CD4-positive, alpha-beta T cell treated with Interleukin-2 at 100 ng/mL for 4 hours (primary cell): ENCODE measurements at regions not wholly inside any gene's neighbourhood (a gene's known extent, or its start where the extent isn't known, plus 50 kb on each side); places are given as distances from the start of the nearest gene placed in this dataset.
A peak's percentile ranks its signal among the peaks of the same experiment; 100 is the strongest.
"Not testable (repeated sequence)": the region's sequence is repeated elsewhere in the genome, so short reads cannot be mapped to it uniquely, and the experiment has no call there.

Source experiments
- DNase-seq: peaks from one replicate; pipeline ENCODE4 v3.0.0-alpha.2; 2020; ENCODE audit warnings: low spot score

DNA sequence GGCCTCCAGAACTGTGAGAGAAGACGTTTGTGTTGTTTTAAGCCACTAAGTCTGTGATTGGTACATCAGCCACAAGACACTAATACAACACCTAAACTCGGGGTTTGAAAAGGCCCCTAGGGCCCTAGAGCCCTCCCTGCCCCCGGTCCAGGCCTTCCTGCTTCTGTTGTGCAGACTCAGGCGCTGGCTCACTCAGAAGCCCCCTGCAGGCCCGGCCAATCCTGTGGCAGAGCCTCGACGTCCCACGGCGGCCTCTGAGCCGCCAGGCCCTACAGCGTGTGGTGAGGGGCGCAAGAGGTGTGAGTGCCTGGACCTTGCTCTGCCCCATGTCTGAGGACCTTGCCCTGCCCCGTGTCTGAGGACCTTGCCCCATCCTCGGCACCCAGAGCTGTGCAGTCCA lies 3964.0 kb upstream of the TPTE start:
- not testable (repeated sequence) for DNase-seq

DNA sequence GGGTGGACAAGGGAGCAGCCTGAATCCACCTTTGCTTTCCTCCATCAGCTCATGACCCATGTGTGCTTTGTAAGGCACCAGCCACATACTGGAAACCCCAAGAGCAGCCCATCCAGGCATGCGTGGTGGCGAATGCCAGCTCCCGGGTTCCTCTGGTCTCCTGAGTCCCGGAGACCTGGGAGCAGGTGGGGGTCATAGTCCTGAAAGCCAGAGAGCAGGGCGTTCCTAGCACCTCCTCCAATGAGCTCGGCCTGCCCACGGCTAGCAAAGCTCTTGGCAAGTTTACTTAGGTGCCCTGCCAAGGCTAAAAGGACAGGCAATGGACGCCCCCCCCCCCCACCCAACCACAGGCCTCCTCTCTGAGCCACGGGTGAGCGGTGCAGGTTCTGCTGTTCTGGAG lies 3960.2 kb upstream of the TPTE start:
- not testable (repeated sequence) for DNase-seq

DNA sequence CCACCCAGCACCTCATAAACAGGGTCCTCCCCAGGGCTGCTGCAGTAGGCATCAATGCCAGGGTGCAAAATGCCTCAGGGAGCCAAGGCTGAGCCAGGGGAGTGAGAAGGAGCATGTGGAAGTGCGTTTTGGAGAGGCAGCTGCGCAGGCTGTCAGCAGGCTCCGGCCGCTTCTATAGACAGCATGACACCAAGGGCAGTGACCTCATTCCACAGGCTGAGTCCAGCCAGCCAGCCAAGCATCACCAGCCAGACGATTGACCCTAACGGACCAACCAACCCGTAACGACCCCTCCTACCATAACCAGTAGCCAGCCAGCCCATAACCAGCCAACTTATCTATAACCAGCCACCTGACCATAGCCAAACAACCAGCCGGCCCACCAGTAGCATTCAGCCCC lies 3959.8 kb upstream of the TPTE start:
- DNase-seq: not testable (repeated sequence)

DNA sequence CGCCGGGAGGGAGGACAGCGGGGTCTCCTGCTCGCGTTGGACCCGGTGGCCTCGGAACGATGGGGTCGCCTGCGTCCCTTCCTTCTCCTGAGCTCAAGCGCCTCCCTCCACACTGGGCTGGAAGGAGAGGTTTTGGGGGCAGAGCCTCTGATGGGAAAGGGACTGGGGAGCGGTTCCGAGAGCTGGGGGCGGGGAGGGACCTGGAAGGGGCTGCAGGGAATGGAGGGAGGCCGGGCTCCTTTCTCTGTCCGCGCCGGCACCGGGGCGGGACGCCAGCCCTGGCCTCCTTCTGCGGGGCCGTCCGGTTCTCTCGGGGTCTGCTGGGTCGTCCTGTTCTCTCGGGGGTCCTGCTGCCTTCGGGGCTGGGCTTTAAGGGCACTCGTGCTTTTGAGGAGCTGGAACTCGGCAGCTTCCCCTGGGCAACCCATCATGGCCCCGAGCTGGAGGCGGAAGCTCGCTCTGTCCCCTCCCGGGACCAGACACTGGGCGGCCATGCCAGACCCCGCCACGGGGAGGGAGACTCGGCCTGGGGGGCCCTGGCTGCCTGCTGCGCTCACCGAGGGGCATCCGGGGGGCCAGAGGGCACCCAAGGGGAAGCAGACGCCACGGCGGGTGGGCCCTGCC lies 3956.7 kb upstream of the TPTE start:
- DNase-seq: not testable (repeated sequence)

DNA sequence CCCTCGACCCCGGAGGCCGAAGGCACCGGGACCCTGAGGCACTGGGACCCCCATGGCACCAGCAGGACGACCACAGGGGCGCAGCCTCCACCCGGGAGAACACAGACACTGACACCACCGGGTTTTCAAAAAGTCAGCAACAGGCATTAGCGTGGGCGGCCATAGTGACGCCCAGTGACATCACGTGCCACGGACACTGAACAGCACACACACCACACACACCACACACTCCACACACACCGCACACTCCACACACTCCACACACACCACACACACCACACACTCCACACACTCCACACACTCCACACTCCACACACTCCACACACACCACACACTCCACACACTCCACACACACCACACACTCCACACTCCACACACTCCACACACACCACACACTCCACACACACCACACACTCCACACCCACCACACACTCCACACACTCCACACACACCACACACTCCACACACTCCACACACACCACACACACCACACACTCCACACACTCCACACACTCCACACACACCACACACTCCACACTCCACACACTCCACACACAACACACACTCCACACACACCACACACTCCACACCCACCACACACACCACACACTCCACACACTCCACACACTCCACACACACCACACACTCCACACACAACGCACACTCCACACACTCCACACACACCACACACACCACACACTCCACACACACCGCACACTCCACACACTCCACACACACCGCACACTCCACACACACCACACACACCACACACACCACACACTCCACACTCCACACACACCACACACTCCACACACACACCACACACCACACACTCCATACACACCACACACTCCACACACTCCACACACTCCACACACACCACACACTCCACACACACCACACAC lies 3955.9 kb upstream of the TPTE start:
- peak; percentile 7 for DNase-seq

DNA sequence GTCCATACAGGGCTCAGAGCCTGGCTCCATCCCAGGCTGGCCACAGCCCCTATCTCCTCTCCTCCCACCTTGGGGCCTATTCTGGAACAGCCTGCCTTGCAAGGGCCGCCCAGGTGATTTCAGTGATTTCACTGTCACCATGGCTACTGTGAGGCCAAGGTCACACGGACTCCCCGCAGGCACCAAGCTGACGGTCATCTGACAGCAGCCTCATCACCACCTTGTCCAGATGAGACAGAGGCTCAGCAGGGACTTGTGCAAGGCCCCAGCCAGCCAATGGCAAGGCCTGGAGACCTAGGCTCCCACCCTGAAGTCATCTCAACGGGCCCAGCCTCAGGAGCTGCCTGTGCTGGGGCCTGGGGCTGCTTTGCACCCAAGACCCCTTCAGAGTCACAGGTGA lies 3953.8 kb upstream of the TPTE start:
- DNase-seq: not testable (repeated sequence)

DNA sequence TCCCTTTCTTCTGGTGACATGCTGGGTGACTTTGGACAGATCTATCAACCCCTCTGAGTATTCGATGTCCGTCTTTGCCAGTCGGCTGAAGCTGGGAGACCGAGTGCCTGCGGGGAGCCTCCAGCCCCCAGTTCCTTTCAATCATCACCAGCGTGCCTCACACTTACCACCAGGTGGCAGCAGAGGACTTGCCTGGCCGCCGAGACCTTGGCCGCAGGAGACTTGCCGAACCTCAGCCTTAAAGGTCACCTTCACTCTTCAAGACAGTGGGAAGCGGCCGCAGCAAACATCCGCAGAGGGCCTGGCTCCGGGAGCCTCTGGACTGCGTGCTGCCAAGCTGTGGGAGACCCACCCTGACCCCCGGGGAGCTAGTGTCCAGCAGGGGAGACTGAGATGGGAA lies 3952.2 kb upstream of the TPTE start:
- DNase-seq: not testable (repeated sequence)

DNA sequence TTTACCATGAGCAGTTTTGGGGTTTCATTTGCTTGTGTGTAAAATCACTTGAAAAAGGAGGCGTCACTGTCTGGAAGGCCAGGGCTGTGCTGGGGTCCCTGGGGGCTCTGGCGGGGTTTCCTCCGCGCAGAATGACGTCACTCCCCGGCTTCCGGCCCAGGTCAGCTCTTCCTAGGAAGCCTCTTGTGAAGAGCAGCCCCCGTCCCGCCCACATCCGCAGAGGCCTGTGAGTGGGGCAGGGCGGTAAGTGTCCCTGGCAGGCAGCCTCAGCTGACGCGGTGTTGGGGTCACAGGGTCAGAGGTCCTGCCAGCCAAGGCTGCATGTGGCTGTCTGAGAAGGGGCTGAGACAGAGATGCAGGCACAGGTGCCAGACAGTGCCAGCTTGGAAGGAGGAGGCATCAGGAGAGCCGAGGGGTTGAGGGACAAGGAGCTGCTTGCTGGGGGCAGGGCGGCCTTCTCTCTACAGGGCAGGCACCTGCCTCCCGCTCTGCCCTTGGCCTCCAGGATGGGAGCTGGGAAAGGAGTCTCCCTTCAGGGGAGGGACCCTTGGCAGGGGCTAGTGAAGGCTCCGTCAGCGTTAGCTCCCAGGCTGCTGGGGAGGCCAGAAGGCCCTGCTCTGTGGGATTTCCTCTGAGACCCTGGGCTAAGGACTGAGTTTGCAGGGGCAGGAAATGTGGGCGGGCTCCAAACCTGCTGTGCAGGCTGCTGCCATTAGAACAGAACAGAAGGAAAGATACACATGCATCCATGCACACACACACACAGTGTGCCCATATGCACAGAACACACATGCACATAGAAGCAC lies 3951.6 kb upstream of the TPTE start:
- not testable (repeated sequence) for DNase-seq

DNA sequence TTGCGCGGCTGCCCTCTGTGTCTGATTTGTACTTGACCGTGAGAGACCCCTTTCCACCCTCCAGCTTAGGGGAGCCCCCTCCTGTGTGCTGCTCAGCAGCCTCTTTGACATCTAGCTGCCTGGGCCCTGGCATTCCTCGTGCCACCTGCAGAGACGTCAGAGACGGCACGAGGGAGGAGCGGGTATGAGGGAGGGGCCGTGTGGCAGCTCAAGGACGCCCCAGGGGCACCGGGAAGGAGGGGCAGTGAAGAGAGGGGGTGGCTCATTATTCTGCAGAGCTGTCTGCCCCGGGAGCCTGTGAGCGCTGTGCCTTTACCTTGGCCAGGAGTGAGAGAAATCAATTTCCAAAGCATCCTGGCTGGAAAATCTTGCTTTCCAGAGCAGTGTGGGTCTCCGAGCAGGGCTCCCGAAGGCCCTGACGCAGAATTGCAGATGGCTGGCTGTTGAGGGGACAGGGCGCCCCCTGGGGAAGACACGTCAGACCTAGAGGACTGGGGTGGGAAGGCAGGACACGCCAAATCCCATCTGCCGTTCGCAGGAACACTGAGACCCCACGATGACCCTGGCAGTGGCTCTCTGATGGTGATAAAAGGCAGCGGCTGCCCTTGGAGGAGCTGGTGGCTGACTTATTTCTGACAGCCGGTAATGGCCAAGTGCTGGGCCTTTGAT lies 3950.5 kb upstream of the TPTE start:
- not testable (repeated sequence) for DNase-seq

DNA sequence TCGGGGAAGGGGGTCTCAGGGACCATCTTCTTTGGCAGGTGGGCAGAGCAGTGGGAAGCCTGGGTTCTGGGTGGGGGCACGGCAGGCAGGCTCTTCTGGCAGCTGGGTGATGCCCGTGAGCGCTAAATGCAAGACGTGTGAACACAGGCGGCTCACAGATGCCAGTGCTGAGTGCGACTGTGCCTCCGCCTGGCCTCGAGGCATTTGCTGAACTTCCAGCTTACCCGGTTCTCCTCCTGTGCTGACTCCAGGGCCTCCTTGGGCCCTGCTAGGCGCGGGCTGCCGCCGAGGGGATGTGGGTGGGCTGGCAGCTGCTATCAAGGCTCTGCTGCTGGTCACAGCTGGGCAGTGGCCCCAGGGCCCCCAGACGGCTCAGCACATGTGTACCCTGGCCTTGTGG lies 3947.8 kb upstream of the TPTE start:
- not testable (repeated sequence) for DNase-seq

DNA sequence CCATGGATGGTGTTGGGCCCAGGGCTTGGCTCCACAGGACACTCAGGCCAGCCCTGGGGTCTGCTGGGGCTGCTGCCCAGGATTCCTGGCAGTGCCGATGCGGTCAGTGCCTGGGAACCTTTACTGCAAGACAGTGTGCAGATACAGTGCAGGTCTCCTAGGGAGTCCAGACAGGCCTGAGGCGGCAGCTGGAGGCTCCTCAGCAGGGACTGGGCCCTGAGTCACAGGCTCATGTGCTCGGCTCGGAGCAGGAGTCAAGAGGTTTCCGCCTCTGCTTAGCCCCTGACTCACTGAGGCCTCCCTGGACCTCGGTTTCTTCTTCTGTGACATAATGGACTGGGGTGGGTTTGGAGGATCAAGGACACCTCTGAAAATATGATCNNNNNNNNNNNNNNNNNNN lies 3941.6 kb upstream of the TPTE start:
- not testable (repeated sequence) for DNase-seq
